GM19395 (cell line): ENCODE measurements at regions not wholly inside any gene's neighbourhood (a gene's known extent, or its start where the extent isn't known, plus 50 kb on each side); places are given as distances from the start of the nearest gene placed in this dataset.

ENCODE experiments used
- ATAC-seq: cut with Tn5 transposase; IDR thresholded peaks from one replicate; pipeline ENCODE4 v1.9.1; 2021; ENCODE audit warnings: mild to moderate bottlenecking, moderate library complexity; ENCODE audit not compliant: unreplicated experiment

GRCh38 chr10:46227571-46227935, 59.2 kb upstream of the ANTXRL start:
- ATAC-seq, result no peak

DNA sequence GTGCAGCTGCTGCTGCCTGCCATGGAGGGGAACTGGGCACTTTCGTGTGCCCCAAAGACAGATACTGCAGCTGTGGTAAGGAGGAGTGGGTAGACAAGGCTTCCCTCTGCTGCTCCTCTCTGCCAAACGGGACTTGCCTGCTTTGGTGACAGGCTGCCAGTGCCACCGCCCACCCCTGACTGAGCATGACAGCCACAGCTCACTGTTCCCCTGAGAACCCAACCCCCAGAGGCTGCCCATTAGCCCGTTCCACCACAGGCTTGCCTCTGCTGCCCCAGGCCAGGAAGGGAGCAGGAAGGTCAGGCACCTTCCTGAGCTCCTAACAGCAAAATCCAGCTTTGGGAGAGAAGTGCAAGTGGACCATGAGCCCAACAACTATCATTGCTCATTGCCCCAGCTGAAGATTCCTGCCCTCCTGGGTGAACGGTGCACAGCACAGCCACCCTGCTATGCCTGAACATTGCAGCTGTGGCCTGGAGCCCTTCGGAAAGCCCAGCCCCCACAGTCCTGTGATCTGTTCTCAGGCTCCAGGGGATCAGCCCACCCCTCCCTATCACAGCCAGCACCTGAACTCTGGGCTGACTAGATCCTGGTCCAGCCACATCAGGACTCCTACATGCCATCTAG, 58.7 kb upstream of the ANTXRL start:
- ATAC-seq, result no peak

DNA sequence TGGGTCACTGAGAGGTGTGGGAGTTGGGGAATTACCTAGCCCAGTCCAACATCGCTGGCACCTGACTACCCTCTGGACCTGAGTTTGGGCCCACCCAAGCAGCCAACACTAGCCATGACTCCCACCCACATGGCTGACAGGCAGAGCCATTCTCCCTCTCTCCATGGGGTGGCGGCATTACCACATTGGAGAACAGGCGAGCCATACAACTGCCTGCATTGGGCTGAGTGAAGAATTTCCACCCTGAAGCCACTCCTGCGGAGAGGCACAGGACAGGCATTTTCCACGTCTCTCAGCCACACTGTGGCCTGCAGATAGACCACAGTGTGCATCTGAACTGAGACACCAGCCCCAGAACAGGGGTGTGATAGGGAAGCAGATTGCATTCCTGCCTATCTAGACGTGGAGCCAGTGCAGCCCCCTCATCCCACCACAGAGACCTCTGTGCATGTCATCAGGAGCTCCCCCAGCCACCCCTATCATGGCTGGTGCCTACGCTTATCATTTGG, 58.2 kb upstream of the ANTXRL start:
- ATAC-seq, result peak; percentile 94

DNA sequence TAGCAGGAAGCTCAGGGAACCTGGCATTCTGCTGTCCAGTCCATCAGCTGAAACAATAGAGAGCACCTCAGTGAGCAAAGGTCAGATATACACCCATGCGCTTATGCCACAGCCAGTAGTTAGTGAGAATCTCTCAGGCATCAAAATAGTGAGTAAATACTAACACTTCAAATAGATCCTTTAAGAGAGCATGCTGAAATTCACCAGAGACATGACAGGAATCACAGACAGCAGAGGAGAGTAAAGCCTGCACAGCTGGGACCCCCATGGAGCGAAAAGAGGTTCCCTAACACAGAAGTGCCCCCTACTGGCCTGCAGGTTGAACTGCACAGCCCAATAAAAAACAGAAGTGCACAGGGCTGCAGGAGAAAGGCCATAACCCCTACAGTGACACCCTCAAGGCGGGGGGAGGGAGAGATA, 57.6 kb upstream of the ANTXRL start:
- ATAC-seq, result no peak

DNA sequence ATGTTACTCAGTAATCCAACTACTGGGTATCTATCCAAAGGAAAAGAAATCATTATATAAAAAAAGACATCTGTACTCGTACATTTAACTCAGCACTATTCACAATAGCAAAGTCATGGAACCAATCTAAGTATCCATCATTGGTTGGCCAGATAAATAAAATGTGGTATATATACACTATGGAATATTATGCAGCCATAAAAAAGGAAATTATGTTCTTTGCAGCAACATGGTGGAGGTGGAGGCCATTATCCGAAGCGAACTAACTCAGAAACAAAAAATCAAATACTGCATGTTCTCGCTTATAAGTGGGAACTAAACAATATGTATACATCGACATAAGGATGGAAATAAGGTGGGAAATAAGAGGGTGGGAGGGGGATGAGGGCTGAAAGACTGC, 56.2 kb upstream of the ANTXRL start:
- no peak for ATAC-seq

GRCh38 chr10:46231087-46231486, 55.7 kb upstream of the ANTXRL start:
- no peak for ATAC-seq

GRCh38 chr10:46232084-46232483, 54.7 kb upstream of the ANTXRL start:
- ATAC-seq, result no peak

DNA sequence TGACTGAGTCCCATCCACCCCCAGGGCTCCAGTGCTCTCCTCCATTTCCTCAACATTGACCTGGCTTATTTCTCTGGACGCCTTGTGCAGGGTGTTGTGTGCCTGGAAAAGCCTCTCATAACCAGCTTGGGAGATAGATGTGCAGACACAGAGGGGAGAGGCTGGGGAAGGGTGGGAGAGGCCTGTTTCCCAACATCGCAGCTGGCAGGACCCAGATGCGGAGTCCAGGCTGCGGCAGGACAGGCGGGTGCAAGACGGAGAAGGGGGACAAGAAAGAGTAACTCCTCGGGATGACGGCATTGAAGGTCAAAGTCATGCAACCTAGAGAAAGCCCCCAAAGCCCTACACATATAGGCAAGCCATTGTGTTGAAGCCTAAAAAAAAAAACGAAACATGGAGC, 54.1 kb upstream of the ANTXRL start:
- no peak for ATAC-seq

DNA sequence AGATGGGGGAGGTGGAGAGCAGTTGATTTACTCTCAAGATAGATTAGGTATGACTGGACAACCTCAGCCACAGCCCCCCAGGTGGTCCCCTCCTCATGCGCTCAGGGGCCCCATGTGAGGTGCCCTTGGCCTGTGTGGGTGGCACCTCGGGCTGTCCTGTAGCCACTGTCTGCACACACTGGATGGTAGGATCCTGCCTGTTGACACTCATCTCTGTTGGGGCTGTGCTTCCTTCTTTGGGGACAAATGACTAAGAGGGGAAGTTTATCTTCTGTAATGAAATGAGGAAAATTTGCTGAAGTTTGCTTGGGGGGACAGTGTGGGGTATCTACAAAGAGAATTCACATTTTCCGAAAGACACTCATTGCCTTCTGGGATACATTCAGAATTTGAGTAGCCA, 53.6 kb upstream of the ANTXRL start:
- ATAC-seq, result no peak

GRCh38 chr10:46234026-46234425, 52.8 kb upstream of the ANTXRL start:
- ATAC-seq, result no peak

GRCh38 chr10:46234431-46235060, 52.3 kb upstream of the ANTXRL start:
- no peak for ATAC-seq

DNA sequence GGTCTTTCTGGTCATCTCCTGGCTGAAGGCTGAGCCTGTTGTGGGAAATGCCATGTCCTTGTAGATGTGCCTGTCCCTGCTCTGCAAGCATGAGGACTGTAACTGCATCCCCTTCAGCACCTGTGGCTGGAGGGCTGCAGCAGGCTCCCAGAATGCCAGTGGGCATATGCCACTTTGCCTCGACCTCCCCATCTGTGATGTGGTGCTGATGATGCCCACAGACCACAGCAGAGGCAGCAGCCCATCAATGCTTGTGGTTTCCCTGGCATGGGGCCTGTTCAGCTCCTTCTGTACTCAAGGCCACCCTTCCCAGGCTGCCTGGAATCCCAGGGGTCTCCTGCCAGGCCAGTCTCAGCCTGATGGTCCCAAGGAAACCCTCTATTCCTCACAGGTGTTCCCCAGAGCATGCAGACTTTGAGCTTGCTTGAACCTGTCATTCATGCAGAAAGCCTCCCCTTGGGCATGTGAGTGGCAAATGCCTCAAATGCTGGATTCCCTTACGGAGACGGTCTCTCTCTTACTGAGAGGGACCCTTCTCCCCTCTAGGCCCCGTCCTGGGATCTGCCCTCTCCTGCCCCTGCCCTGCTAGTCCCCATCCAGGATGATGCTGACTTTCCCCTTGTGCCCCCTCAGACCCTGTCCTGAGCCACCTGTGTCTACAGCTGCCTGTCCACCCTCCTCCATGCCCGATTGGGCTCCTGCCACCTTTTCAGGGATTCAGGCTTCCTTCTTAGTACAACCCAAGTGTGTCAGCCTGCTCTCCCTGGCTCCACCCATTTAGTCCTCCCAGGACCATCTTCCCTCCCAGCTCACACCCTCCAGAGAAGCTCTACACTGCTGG, 50.9 kb upstream of the ANTXRL start:
- ATAC-seq, result no peak

- no peak for ATAC-seq
Observed at GRCh38 chr10:46236546-46236887, 50.3 kb upstream of the ANTXRL start.

- no peak for ATAC-seq
Observed at GRCh38 chr10:46236941-46237681, 49.7 kb upstream of the ANTXRL start.
